HFF-Myc (cell line): ENCODE measurements at regions not wholly inside any gene's neighbourhood (a gene's known extent, or its start where the extent isn't known, plus 50 kb on each side); places are given as distances from the start of the nearest gene placed in this dataset.

ENCODE experiments used
- DNase-seq: peaks from one replicate; pipeline ENCODE4 v3.0.0-alpha.2; 2011; ENCODE audit warnings: low read depth; ENCODE audit errors: extremely low read depth
- H3K4me3 ChIP-seq: replicated peaks from 2 replicates; pipeline ENCODE4 v1.5.1; 2011; ENCODE audit warnings: low read depth, mild to moderate bottlenecking, control low read depth, low read length
- CTCF ChIP-seq: IDR thresholded peaks from 2 replicates; pipeline ENCODE4 v1.5.1; 2012; ENCODE audit warnings: mild to moderate bottlenecking, low read depth, low read length, control low read depth; ENCODE audit errors: missing control alignments

GRCh38 chr1:73537400-73537799 is 660.6 kb downstream of the LRRIQ3 start:
- no peak for TF ChIP-seq CTCF
- DNase-seq, result no peak
- H3K4me3 ChIP-seq, result no peak overlapping the region

- no peak for TF ChIP-seq CTCF
- no peak overlapping the region for H3K4me3 ChIP-seq
- no peak for DNase-seq
Measured at GRCh38 chr1:73517603-73518191, 680.3 kb downstream of the LRRIQ3 start.

GRCh38 chr1:73516451-73516850 is 681.5 kb downstream of the LRRIQ3 start:
- H3K4me3 ChIP-seq, result no peak overlapping the region
- DNase-seq, result no peak
- no peak for TF ChIP-seq CTCF

- TF ChIP-seq CTCF, result no peak
- H3K4me3 ChIP-seq, result no peak overlapping the region
- DNase-seq, result no peak
Measured at GRCh38 chr1:73511038-73511437, 686.9 kb downstream of the LRRIQ3 start.

GRCh38 chr1:73500154-73500553 is 697.8 kb downstream of the LRRIQ3 start:
- no peak overlapping the region for H3K4me3 ChIP-seq
- TF ChIP-seq CTCF, result no peak
- DNase-seq, result no peak

GRCh38 chr1:73499671-73500070 is 698.3 kb downstream of the LRRIQ3 start:
- DNase-seq, result no peak
- H3K4me3 ChIP-seq, result no peak overlapping the region
- TF ChIP-seq CTCF, result no peak

GRCh38 chr1:73491621-73492020 is 706.4 kb downstream of the LRRIQ3 start:
- H3K4me3 ChIP-seq, result no peak overlapping the region
- no peak for TF ChIP-seq CTCF
- no peak for DNase-seq
